SK-N-SH treated with all-trans-retinoic acid at 6 μM for 48 hours (cell line): ENCODE measurements at regions not wholly inside any gene's neighbourhood (a gene's known extent, or its start where the extent isn't known, plus 50 kb on each side); places are given as distances from the start of the nearest gene placed in this dataset.

Experiments
- ATAC-seq: fragments of 200-7000 bp; cut with Tn5 transposase; 3 replicates; pipeline ENCODE4 v1.9.1; 2020; ENCODE audit warnings: mild to moderate bottlenecking, moderate library complexity
- BACH2 ChIP-seq: fragments of 250-450 bp; sonication (Bioruptor Pico); IDR thresholded peaks from 2 replicates; pipeline ENCODE4 v1.9.0; 2021; ENCODE audit warnings: mild to moderate bottlenecking, borderline replicate concordance
- CSDC2 ChIP-seq: fragments of 250-450 bp; sonication (Bioruptor Pico); IDR thresholded peaks from 2 replicates; pipeline ENCODE4 v1.5.0; 2020; ENCODE audit warnings: mild to moderate bottlenecking, moderate library complexity
- ESRRG ChIP-seq: fragments of 250-450 bp; sonication (Bioruptor Pico); IDR thresholded peaks from 2 replicates; pipeline ENCODE4 v1.6.1; 2021; ENCODE audit warnings: mild to moderate bottlenecking
- GLIS3 ChIP-seq: fragments of 250-450 bp; sonication (Bioruptor Pico); IDR thresholded peaks from 2 replicates; pipeline ENCODE4 v1.5.0; 2020; ENCODE audit warnings: mild to moderate bottlenecking, moderate library complexity
- ISL1 ChIP-seq: fragments of 250-450 bp; sonication (Bioruptor Pico); IDR thresholded peaks from 2 replicates; pipeline ENCODE4 v2.1.2; 2022; ENCODE audit warnings: mild to moderate bottlenecking, moderate library complexity
- OSR1 ChIP-seq: fragments of 250-450 bp; sonication (Bioruptor Pico); IDR thresholded peaks from 2 replicates; pipeline ENCODE4 v1.8.0; 2022; ENCODE audit warnings: moderate library complexity, mild to moderate bottlenecking, inconsistent platforms
- RARB ChIP-seq: fragments of 250-450 bp; sonication (Bioruptor Pico); IDR thresholded peaks from 2 replicates; pipeline ENCODE4 v1.8.0; 2021; ENCODE audit warnings: mild to moderate bottlenecking, moderate library complexity
- SNAI2 ChIP-seq: fragments of 250-450 bp; sonication (Bioruptor Pico); IDR thresholded peaks from 2 replicates; pipeline ENCODE4 v1.5.0; 2020; ENCODE audit warnings: mild to moderate bottlenecking, moderate library complexity
- TCF4 ChIP-seq: fragments of 250-450 bp; sonication (Bioruptor Pico); IDR thresholded peaks from 2 replicates; pipeline ENCODE4 v1.8.0; 2021; ENCODE audit warnings: mild to moderate bottlenecking, moderate library complexity, borderline replicate concordance
- TOX ChIP-seq: fragments of 250-450 bp; sonication (Bioruptor Pico); IDR thresholded peaks from 2 replicates; pipeline ENCODE4 v1.8.0; 2021; ENCODE audit warnings: mild to moderate bottlenecking, moderate library complexity, borderline replicate concordance
- ZFP3 ChIP-seq: fragments of 250-450 bp; sonication (Bioruptor Pico); IDR thresholded peaks from 2 replicates; pipeline ENCODE4 v1.5.0; 2020; ENCODE audit warnings: mild to moderate bottlenecking, moderate library complexity
- ZFP30 ChIP-seq: fragments of 450-650 bp; formaldehyde crosslinking; IDR thresholded peaks from 2 replicates; pipeline ENCODE4 v1.5.0; 2022; ENCODE audit warnings: mild to moderate bottlenecking, moderate library complexity
- ZNF565 ChIP-seq: fragments of 450-650 bp; formaldehyde crosslinking; conservative IDR thresholded peaks from 2 replicates; pipeline ENCODE4 v1.5.0; 2020; ENCODE audit warnings: low read depth, mild to moderate bottlenecking, moderate library complexity
- ZNF70 ChIP-seq: fragments of 450-650 bp; formaldehyde crosslinking; IDR thresholded peaks from 2 replicates; pipeline ENCODE4 v1.5.0; 2020; ENCODE audit warnings: mild to moderate bottlenecking, moderate library complexity
- ZNF8 ChIP-seq: fragments of 450-650 bp; formaldehyde crosslinking; IDR thresholded peaks from 2 replicates; pipeline ENCODE4 v1.5.0; 2020; ENCODE audit warnings: mild to moderate bottlenecking, moderate library complexity
- TF ChIP-seq, protein P1 (sequence below): fragments of 250-450 bp; sonication (Bioruptor Pico); IDR thresholded peaks from 2 replicates; pipeline ENCODE4 v1.5.1; 2020; ENCODE audit warnings: low read depth, mild to moderate bottlenecking, moderate library complexity
- TF ChIP-seq, protein P2 (sequence below): fragments of 250-450 bp; sonication (Bioruptor Pico); IDR thresholded peaks from 2 replicates; pipeline ENCODE4 v1.5.0; 2020; ENCODE audit warnings: mild to moderate bottlenecking, moderate library complexity
- TF ChIP-seq, protein P3 (sequence below): fragments of 250-450 bp; sonication (Bioruptor Pico); IDR thresholded peaks from 2 replicates; pipeline ENCODE4 v1.5.1; 2021; ENCODE audit warnings: mild to moderate bottlenecking, moderate library complexity
- TF ChIP-seq, protein P4 (sequence below): fragments of 250-450 bp; sonication (Bioruptor Pico); IDR thresholded peaks from 2 replicates; pipeline ENCODE4 v1.8.0; 2021; ENCODE audit warnings: low read depth, mild to moderate bottlenecking, moderate library complexity, borderline replicate concordance

DNA sequence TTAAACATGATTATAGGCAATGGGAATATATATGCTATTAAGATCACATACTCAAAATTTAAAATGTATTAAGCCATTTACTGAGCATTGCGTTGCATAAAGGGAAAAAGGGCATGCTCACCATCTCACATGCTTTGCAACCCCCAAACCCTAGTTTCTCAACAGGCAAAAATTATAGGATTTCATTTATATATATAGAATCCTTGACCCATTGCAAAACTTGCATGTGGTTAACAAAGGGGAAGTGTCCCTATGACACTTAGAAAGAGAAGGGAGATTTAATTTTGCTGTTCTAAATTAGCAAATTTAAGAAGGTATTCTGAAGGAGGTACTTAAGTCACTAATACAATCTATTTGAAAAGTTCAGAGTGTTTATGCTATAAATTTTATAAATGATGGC is 837.8 kb downstream of the DIPK2A start:
- TF ChIP-seq TCF4 (CRISPR knock-in tag), result no peak
- TF ChIP-seq ZFP30, result no peak
- no peak for TF ChIP-seq ZNF70 (CRISPR knock-in tag)
- no peak for TF ChIP-seq SNAI2 (CRISPR knock-in tag)
- TF ChIP-seq, protein P1, sequence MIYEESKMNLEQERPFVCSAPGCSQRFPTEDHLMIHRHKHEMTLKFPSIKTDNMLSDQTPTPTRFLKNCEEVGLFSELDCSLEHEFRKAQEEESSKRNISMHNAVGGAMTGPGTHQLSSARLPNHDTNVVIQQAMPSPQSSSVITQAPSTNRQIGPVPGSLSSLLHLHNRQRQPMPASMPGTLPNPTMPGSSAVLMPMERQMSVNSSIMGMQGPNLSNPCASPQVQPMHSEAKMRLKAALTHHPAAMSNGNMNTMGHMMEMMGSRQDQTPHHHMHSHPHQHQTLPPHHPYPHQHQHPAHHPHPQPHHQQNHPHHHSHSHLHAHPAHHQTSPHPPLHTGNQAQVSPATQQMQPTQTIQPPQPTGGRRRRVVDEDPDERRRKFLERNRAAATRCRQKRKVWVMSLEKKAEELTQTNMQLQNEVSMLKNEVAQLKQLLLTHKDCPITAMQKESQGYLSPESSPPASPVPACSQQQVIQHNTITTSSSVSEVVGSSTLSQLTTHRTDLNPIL, result no peak
- no peak for TF ChIP-seq ZNF565 (CRISPR knock-in tag)
- TF ChIP-seq ESRRG (CRISPR knock-in tag), result no peak
- TF ChIP-seq, protein P2, sequence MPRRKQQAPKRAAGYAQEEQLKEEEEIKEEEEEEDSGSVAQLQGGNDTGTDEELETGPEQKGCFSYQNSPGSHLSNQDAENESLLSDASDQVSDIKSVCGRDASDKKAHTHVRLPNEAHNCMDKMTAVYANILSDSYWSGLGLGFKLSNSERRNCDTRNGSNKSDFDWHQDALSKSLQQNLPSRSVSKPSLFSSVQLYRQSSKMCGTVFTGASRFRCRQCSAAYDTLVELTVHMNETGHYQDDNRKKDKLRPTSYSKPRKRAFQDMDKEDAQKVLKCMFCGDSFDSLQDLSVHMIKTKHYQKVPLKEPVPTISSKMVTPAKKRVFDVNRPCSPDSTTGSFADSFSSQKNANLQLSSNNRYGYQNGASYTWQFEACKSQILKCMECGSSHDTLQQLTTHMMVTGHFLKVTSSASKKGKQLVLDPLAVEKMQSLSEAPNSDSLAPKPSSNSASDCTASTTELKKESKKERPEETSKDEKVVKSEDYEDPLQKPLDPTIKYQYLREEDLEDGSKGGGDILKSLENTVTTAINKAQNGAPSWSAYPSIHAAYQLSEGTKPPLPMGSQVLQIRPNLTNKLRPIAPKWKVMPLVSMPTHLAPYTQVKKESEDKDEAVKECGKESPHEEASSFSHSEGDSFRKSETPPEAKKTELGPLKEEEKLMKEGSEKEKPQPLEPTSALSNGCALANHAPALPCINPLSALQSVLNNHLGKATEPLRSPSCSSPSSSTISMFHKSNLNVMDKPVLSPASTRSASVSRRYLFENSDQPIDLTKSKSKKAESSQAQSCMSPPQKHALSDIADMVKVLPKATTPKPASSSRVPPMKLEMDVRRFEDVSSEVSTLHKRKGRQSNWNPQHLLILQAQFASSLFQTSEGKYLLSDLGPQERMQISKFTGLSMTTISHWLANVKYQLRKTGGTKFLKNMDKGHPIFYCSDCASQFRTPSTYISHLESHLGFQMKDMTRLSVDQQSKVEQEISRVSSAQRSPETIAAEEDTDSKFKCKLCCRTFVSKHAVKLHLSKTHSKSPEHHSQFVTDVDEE, result no peak
- TF ChIP-seq GLIS3 (CRISPR knock-in tag), result no peak
- TF ChIP-seq RARB, result no peak
- TF ChIP-seq ZFP3 (CRISPR knock-in tag), result no peak
- TF ChIP-seq OSR1 (CRISPR knock-in tag), result no peak
- no peak for TF ChIP-seq CSDC2 (CRISPR knock-in tag)
- no peak for TF ChIP-seq ISL1 (CRISPR knock-in tag)
- no peak for ATAC-seq

DNA sequence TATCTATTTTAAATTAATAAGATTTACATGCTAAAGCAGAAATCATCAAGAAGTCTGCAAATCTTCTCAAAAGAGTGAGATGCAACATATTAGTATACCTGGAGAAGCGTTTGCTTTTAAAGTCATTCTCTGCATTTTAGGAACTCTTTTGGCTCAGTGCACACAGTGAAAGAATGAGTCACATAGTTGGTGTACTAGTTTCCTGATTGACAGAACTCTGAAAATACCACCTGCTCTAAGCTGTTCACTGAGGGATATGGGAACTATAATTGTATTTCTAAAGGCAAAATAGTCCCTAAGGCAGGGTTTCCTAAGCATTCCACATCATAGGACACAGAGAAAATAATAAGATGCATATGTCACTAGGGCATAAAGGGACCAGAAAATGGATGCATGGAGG is 838.5 kb downstream of the DIPK2A start:
- ATAC-seq, result no peak
- TF ChIP-seq ISL1 (CRISPR knock-in tag) (no peak), BACH2 (no peak), RARB (no peak), CSDC2 (CRISPR knock-in tag) (no peak), OSR1 (CRISPR knock-in tag) (no peak), ZNF70 (CRISPR knock-in tag) (no peak), ZFP3 (CRISPR knock-in tag) (no peak)
- TF ChIP-seq, protein P3, sequence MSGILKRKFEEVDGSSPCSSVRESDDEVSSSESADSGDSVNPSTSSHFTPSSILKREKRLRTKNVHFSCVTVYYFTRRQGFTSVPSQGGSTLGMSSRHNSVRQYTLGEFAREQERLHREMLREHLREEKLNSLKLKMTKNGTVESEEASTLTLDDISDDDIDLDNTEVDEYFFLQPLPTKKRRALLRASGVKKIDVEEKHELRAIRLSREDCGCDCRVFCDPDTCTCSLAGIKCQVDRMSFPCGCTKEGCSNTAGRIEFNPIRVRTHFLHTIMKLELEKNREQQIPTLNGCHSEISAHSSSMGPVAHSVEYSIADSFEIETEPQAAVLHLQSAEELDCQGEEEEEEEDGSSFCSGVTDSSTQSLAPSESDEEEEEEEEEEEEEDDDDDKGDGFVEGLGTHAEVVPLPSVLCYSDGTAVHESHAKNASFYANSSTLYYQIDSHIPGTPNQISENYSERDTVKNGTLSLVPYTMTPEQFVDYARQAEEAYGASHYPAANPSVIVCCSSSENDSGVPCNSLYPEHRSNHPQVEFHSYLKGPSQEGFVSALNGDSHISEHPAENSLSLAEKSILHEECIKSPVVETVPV (CRISPR knock-in tag), result no peak
- TF ChIP-seq, protein P1, result no peak
- TF ChIP-seq, protein P4, sequence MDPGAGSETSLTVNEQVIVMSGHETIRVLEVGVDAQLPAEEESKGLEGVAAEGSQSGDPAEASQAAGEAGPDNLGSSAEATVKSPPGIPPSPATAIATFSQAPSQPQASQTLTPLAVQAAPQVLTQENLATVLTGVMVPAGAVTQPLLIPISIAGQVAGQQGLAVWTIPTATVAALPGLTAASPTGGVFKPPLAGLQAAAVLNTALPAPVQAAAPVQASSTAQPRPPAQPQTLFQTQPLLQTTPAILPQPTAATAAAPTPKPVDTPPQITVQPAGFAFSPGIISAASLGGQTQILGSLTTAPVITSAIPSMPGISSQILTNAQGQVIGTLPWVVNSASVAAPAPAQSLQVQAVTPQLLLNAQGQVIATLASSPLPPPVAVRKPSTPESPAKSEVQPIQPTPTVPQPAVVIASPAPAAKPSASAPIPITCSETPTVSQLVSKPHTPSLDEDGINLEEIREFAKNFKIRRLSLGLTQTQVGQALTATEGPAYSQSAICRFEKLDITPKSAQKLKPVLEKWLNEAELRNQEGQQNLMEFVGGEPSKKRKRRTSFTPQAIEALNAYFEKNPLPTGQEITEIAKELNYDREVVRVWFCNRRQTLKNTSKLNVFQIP (CRISPR knock-in tag), result no peak
- TF ChIP-seq, protein P2, result no peak

DNA sequence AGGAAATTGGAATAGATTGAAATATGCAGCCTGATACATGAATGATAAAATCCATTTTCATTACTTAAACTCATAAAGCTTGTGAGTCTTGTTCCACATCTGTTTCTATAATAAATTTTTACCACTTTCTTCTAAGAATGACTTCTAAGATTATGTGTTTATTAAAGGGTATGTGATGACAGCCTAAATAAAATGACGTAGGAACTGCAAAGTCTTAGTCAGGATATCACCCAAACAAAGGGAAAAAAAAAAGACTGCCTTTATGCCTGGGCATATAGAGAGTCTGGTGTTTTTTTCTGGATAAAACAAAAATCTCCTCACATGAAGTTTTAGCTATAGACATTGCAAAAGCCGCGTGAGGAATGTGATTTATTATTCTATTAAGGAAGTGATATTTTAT is 844.0 kb downstream of the DIPK2A start:
- TF ChIP-seq ESRRG (CRISPR knock-in tag) (no peak), ZNF8 (CRISPR knock-in tag) (no peak), TOX (CRISPR knock-in tag) (no peak), ZFP30 (no peak), SNAI2 (CRISPR knock-in tag) (no peak)
- no peak for ATAC-seq
